Fibroblast of skin of left quadriceps (primary cell): ENCODE measurements at regions not wholly inside any gene's neighbourhood (a gene's known extent, or its start where the extent isn't known, plus 50 kb on each side); places are given as distances from the start of the nearest gene placed in this dataset.
A peak's percentile ranks its signal among the peaks of the same experiment; 100 is the strongest.
"Not testable (repeated sequence)": the region's sequence is repeated elsewhere in the genome, so short reads cannot be mapped to it uniquely, and the experiment has no call there.

ENCODE experiments used
- DNase-seq, 2 experiments: peaks; one replicate each; pipeline ENCODE4 v3.0.0-alpha.2; 2013; ENCODE audit warnings: low read depth in 2 of 2

DNA sequence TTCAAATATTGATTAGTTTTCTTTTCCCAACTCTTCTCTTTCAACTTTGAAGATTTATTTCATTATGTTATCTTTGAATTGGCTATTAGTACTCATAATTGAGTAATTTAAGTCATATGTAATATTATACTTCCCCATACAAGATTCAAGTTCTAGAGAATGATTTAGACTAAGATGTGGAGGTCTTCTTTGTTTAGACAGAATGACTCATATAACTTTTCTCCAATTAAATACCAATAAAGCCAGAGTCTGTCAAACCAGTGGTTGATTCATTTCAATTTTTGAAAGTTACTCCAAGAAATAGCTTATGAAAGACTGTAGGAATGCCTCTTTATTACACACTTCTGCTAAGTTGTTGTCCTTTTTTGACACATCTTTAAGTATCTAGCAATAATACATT is 115.8 kb upstream of the SLC35F3 start:
- no peak for DNase-seq

DNA sequence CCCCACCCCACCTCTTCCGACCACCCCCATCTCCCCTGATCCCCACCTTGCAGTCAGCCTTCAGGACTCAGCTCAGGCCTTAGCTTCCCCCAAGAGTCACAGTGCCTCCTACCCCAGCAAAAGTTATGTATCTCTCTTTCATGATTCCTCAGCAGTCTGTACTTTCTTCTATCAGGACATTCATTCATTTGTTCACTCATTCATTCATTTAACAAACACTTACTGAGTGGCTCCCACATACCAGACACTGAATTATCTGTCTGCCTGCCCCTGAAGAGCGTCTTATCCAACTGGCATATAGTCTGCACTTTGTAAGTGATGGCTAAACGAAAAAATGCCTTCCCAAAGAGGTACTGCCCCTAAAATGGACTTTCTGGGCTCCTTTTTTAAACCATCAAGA is 114.4 kb upstream of the SLC35F3 start:
- DNase-seq: no peak

DNA sequence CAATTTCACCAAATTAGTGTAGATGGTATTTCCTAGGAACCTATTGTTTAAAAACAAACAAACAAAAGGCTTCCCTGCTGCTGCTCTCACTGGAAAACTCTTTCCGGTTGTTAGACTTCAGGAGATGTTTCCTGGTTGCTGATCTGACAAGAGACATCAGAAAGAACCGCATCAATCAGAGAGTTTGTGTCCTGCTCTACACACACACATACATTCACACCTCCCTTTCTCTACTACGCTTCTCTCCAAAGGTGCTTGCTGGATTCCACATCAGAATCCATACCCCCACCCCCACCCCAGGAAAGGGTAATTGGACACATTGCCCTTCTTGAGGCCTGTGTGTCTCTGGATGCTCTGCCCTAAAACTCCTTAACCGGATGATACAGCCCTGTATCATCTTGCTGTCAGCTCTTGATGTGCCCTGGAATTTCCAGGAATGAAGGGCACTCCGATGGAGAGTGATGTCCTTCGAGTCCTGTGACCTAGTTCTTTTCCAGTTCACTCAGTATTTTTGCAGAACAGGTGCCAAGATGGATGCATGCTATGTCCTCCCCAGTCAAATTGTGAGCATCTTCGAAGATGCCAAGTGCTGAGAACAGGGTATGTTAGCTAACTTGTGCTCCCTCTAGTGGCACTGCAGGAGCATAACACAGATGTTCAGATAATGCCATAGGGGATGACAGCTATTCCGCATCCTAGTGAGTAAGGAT is 113.7 kb upstream of the SLC35F3 start:
- DNase-seq: peak; percentile 22 to 32

DNA sequence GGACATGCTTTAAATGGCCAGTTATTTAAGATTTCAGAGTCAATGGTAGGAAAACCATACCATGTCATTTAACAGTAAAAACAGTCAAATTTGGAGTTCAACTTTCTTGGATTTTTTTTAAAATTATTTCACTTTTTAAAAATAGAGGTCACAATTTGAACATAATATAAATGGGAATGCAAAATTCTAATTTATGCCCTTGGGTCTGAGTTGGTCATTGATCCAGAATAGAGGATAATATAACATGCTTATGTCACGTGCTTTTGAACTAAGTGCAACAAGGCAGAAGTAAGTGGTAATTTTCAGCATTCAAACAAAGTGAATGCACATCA is 113.1 kb upstream of the SLC35F3 start:
- DNase-seq: no peak

DNA sequence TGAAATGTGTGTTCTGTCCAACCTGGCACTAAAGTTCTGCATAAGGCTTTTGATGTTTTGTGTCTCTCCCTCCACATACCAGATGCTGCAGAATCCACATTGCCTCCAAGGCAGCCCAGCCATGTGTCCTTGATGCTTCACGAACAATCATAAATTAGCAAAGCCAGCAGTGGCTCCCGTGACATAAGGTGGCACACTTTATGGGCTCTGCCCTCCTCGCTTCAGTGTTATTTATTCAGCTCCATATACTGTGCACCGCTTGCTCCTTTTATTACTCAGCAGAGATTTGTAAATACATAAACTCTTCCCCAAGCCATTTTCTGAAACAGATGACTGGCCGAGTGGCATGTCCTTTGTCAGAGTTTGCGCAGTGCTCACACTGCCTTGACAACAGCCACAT is 112.8 kb upstream of the SLC35F3 start:
- no peak for DNase-seq

DNA sequence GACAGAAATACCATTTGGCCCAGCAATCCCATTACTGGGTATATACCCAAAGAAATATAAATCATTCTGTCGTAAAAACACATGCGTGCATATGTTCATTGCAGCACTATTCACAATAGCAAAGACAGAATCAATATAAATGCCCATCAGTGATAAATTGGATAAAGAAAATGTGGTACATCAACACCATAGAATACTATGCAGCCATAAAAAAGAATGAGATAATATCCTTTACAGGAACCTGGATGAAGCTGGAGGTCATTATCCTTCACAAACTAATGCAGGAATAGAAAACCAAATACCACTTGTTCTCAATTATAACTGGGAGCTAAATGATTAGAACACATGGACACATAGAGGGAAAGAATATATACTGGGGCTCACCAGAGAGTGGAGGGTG is 109.6 kb upstream of the SLC35F3 start:
- no peak for DNase-seq

DNA sequence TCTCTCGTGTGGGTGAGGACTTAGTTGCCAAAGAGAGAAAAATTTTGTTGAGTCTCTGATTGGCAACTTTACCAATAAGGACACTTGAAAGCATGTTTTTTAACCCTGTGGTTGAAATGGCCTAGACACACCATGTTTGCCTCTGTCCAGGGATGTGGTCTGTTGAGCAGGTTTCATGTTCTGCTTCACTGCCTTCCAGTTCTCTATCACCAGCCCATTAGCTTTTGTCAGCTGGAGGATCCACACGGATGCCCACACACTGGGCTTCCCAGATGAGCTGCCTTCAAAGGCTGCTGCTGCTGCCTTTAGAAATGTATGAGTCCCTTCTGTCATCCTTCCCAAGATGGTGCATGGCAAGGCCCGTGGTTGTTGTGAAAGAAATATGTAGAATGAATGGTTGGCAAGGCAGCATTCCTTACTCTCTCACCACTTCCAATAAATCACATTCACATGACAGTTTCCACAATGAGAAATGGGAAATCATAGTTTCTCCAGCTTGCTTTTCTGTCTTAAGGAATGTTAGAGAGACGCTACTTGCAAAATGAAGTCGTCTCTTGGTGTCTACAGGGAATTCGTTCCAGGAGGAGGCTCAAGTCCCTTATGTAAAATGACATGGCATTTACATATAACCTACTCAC is 108.2 kb upstream of the SLC35F3 start:
- no peak for DNase-seq

DNA sequence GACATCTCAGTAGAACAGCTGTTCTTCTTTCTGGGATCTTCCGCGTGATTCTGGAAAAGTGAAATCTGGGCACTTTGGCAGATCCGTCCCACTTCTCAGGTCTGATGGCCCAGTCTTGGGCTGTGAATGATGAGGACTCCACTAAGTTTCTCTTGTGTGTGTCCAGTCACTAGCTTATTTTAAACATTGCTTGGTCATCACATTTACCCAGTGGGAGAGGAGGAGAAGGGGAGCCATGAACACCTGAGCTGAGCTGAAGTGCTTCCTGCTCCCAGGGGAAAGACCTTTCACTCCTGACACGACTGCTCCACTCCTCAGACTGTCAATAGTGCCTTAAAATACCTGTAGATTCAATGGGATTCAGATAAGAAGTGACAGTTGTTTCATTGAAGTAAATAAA is 101.9 kb upstream of the SLC35F3 start:
- no peak for DNase-seq

DNA sequence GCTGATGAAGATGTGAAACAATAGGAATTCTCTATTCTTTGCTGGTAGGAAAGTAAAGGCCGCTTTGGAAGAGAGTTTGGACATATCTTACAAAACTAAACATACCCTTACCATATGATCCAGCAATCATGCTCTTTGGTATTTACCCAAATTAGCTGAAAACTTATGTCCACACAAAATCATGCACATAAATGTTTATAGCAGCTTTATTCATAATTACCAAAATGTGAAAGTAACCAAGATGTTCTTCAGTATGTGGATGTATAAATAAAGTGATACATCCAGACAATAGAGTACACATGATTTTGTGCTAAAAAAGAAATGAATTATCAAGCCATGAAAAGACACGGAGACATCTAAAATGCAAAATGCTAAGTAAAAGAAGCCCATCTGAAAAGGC is 98.7 kb upstream of the SLC35F3 start:
- no peak for DNase-seq

DNA sequence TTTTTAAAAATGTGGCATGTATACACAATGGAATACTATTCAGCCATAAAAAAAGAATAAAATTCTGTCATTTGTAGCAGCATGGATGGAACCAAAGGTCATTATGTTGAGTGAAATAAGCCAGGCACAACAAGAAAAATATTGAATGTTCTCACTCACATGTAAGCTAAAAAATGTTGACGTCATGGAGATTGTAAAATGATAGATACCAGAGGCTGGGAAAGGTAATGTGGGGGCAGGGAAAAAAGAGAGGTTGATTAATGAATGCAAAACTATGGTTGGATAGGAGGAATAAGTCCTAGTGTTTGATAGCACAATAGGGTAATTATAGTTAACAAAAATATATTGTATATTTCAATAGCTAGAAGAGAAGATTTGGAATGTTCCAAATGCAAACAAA is 89.1 kb upstream of the SLC35F3 start:
- DNase-seq: no peak

DNA sequence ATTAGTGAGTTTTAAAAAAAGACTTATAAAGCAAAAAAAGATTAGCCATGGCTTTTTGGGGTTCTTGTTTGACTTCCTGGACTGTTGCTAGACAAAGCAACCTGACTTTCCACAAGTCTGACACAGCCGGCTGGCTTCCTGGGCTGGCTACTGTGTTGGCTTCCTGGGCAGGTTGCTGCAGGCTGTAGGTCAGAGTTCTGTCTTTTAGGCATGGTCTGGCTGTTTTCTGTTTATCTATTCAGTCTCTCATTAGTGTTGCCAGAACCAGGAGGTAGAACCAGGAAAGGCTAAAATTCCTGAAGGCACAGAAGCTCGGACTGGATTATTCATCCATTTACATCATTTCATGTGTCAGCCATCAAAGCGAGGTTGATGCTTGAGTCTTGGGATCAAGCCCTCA is 88.6 kb upstream of the SLC35F3 start:
- DNase-seq: no peak

DNA sequence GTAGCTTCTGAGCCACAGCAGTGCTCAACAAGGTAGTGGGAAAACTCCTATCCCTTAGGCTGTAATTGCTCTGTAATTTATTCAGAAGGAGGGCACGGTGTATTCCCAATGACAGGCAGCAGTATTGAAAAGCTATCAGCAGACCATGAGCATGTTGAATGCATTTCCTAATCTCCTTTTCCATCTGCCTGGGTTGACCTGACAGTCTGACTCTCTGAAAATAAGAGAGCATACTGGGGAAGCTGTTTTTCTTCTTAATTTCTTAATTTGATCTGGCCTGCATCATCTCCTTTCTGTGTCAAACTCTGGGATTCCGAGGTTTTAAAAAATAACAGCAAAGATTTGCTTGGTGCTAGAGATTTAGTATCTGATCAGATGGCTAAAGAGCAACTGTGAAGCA is 88.1 kb upstream of the SLC35F3 start:
- no peak for DNase-seq

DNA sequence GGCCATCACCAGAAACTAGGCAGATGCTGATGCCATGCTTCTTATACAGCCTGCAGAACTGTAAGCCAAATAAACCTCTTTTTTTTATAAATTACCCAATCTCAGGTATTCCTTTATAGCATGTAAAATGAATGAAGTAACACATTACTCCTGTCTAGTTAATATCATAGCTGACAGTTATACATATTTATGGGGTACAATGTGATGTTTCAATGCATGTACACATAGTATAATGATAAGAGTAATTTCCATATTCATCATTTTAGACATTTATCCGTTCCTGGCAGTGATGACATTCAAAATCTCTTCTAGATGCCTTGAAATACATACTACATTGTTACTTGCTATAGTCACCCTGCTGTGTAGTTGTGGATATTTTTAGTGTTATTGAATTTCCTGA is 85.4 kb upstream of the SLC35F3 start:
- no peak for DNase-seq

DNA sequence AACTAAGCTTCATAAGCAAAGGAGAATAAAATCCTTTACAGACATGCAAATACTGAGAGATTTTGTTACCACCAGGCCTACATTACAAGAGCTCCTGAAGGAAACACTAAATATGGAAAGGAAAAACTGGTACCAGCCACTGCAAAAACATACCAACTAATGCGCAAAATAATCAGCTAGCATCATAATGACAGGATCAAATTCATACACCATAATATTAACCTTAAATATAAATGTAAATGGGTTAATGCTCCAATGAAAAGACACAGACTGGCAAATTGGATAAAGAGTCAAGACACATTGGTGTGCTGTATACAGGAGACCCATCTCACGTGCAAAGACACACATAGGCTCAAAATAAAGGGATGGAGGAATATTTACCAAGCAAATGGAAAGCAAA is 80.3 kb upstream of the SLC35F3 start:
- not testable (repeated sequence) for DNase-seq

DNA sequence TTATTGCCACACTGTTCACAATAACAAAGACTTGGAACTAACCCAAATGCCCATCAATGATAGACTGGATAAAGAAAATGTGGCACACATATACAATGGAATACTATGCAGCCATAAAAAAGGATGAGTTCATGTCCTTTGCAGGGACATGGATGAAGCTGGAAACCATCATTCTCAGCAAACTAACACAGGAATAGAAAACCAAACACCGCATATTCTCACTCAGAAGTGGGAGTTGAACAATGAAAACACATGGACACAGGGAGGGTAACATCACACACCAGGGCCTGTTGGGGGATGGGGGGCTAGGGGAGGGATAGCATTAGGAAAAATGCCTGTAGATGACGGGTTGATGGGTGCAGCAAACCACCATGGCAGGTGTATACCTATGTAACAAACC is 76.5 kb upstream of the SLC35F3 start:
- DNase-seq: not testable (repeated sequence)

DNA sequence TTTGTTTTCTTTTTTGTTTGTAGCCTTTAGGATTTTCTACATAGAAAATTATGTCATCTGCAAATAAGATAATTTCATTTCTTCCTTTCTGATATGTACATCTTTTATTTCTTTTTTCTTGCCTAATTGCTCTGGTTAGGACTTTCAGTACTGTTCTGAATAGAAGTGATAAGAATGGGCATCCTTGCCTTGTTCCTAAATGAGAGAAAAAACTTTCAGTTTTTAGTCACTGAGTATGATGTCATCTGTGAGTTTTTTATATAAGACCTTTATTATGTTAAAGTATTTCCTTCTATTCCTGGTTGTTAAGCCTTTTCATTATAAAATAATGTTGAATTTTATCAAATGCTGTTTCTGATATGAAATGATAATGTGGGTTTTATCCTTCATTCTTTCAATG is 76.0 kb upstream of the SLC35F3 start:
- no peak for DNase-seq

DNA sequence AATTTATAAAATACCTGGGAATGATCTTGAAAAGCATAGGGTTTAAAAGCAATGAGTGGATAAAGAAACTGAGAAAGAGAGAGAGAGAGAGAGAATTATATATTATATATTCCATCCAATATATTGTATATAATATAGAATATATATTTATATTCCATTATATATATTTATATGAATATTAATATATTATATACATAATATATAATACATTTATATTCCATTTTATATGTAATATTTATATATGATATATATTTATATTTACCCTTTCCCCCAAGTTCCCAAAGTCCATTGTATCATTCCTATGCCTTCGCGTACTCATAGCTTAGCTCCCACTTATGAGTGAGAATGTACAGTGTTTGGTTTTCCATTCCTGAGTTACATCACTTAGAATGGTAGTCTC is 69.9 kb upstream of the SLC35F3 start:
- DNase-seq: no peak

DNA sequence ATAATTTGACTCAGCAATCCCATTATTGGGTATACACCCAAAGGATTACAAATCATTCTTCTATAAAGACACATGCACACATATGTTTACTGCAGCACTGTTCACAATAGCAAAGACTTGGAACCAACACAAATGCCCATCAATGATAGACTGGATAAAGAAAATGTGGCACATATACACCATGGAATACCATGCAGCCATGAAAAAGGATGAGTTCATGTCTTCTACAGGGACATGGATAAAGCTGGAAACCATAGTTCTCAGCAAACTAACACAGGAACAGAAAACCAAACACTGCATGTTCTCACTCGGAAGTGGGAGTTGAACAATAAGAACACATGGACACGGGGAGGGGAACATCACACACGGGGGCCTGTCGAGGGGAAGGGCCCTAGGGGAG is 66.3 kb upstream of the SLC35F3 start:
- not testable (repeated sequence) for DNase-seq

DNA sequence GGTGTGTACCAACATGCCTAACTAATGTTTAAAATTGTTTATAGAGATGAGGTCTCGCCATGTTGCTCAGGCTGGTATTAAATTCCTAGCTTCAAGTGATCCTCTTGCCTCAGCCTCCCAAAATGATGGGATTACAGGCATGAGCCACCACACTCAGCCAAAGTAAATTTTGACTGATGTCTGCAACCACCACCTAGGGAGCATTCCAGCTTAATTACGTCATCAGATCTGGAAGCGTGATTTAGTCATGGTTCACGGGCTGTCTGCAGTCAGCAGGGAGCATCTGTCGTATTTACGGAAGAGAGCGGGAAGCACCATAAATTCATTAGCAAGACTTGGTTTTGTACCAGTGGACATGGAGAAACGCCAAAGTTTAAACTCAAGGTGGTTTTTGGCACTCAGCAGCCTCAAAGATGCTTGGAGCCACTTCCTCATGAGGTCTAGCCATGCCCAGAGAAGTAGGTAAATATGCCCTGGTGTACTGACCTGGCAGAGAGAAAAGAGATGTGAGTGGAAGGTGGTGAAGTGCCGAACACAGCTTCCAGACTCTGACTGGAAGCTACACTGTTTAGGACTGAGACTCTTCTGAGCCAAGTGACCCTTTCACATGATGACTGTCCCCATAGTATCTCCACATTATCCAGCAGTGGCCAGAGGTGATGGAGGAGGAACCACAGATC is 60.8 kb upstream of the SLC35F3 start:
- DNase-seq: peak; percentile 17 to 20

DNA sequence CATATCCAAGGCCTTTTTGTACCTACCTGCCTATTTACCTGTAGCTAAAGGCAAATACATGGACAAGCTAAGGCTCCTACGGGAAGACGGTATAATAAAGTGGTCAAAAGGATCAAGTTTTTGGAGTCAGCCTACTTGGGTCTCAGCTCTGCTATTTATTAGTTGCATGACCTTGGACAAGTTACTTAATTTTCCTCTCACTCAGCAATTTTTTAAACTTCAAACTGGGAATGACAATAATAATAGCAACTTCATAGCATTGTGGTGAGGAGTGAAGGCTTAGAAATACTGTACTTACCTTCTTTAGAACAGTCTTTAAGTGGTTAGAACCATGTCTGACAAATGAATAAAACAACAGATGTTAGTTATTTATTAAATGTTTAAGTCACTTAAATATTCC is 60.2 kb upstream of the SLC35F3 start:
- DNase-seq: no peak

DNA sequence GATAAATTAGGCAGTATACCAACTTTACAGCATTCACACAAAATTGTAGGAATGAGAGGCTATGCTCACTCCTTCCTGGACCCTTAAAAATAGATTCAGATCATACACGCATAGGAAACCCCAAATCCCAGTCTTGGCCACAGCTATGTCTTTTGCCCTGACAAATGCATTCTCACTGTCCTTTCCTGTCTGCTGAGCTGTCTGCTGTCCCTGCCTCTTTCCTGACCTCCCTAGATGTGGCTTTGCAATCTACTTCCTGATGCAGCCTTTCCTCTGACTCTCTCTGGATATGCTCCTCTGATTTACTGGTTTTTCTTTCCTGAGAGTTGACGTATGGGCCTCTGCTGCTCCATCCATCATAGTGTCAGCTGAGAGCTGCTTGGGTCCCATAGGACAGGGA is 59.8 kb upstream of the SLC35F3 start:
- DNase-seq: no peak
